SK-N-SH treated with all-trans-retinoic acid at 6 μM for 48 hours (cell line): ENCODE measurements at regions not wholly inside any gene's neighbourhood (a gene's known extent, or its start where the extent isn't known, plus 50 kb on each side); places are given as distances from the start of the nearest gene placed in this dataset.

Experiments
- ATAC-seq: fragments of 200-7000 bp; cut with Tn5 transposase; 3 replicates; pipeline ENCODE4 v1.9.1; 2020; ENCODE audit warnings: mild to moderate bottlenecking, moderate library complexity
- ARNTL ChIP-seq: fragments of 450-650 bp; formaldehyde crosslinking; IDR thresholded peaks from 2 replicates; pipeline ENCODE4 v1.5.0; 2020; ENCODE audit warnings: low read depth, mild to moderate bottlenecking, moderate library complexity, borderline replicate concordance
- CSDC2 ChIP-seq: fragments of 250-450 bp; sonication (Bioruptor Pico); IDR thresholded peaks from 2 replicates; pipeline ENCODE4 v1.5.0; 2020; ENCODE audit warnings: mild to moderate bottlenecking, moderate library complexity
- ESRRG ChIP-seq: fragments of 250-450 bp; sonication (Bioruptor Pico); IDR thresholded peaks from 2 replicates; pipeline ENCODE4 v1.6.1; 2021; ENCODE audit warnings: mild to moderate bottlenecking
- GLIS3 ChIP-seq: fragments of 250-450 bp; sonication (Bioruptor Pico); IDR thresholded peaks from 2 replicates; pipeline ENCODE4 v1.5.0; 2020; ENCODE audit warnings: mild to moderate bottlenecking, moderate library complexity
- ISL1 ChIP-seq: fragments of 250-450 bp; sonication (Bioruptor Pico); IDR thresholded peaks from 2 replicates; pipeline ENCODE4 v2.1.2; 2022; ENCODE audit warnings: mild to moderate bottlenecking, moderate library complexity
- OSR1 ChIP-seq: fragments of 250-450 bp; sonication (Bioruptor Pico); IDR thresholded peaks from 2 replicates; pipeline ENCODE4 v1.8.0; 2022; ENCODE audit warnings: moderate library complexity, mild to moderate bottlenecking, inconsistent platforms
- PPARA ChIP-seq: fragments of 250-450 bp; sonication (Bioruptor Pico); IDR thresholded peaks from 2 replicates; pipeline ENCODE4 v1.5.0; 2020; ENCODE audit warnings: mild to moderate bottlenecking, borderline replicate concordance
- RARB ChIP-seq: fragments of 250-450 bp; sonication (Bioruptor Pico); IDR thresholded peaks from 2 replicates; pipeline ENCODE4 v1.8.0; 2021; ENCODE audit warnings: mild to moderate bottlenecking, moderate library complexity
- SNAI2 ChIP-seq: fragments of 250-450 bp; sonication (Bioruptor Pico); IDR thresholded peaks from 2 replicates; pipeline ENCODE4 v1.5.0; 2020; ENCODE audit warnings: mild to moderate bottlenecking, moderate library complexity
- TCF4 ChIP-seq: fragments of 250-450 bp; sonication (Bioruptor Pico); IDR thresholded peaks from 2 replicates; pipeline ENCODE4 v1.8.0; 2021; ENCODE audit warnings: mild to moderate bottlenecking, moderate library complexity, borderline replicate concordance
- TOX ChIP-seq: fragments of 250-450 bp; sonication (Bioruptor Pico); IDR thresholded peaks from 2 replicates; pipeline ENCODE4 v1.8.0; 2021; ENCODE audit warnings: mild to moderate bottlenecking, moderate library complexity, borderline replicate concordance
- ZFP3 ChIP-seq: fragments of 250-450 bp; sonication (Bioruptor Pico); IDR thresholded peaks from 2 replicates; pipeline ENCODE4 v1.5.0; 2020; ENCODE audit warnings: mild to moderate bottlenecking, moderate library complexity
- ZFP30 ChIP-seq: fragments of 450-650 bp; formaldehyde crosslinking; IDR thresholded peaks from 2 replicates; pipeline ENCODE4 v1.5.0; 2022; ENCODE audit warnings: mild to moderate bottlenecking, moderate library complexity
- ZNF565 ChIP-seq: fragments of 450-650 bp; formaldehyde crosslinking; conservative IDR thresholded peaks from 2 replicates; pipeline ENCODE4 v1.5.0; 2020; ENCODE audit warnings: low read depth, mild to moderate bottlenecking, moderate library complexity
- ZNF70 ChIP-seq: fragments of 450-650 bp; formaldehyde crosslinking; IDR thresholded peaks from 2 replicates; pipeline ENCODE4 v1.5.0; 2020; ENCODE audit warnings: mild to moderate bottlenecking, moderate library complexity
- ZNF8 ChIP-seq: fragments of 450-650 bp; formaldehyde crosslinking; IDR thresholded peaks from 2 replicates; pipeline ENCODE4 v1.5.0; 2020; ENCODE audit warnings: mild to moderate bottlenecking, moderate library complexity
- TF ChIP-seq, protein P1 (sequence below): fragments of 250-450 bp; sonication (Bioruptor Pico); IDR thresholded peaks from 2 replicates; pipeline ENCODE4 v1.5.0; 2020; ENCODE audit warnings: mild to moderate bottlenecking, moderate library complexity
- TF ChIP-seq, protein P2 (sequence below): fragments of 250-450 bp; sonication (Bioruptor Pico); IDR thresholded peaks from 2 replicates; pipeline ENCODE4 v1.5.1; 2021; ENCODE audit warnings: mild to moderate bottlenecking, moderate library complexity
- TF ChIP-seq, protein P3 (sequence below): fragments of 250-450 bp; sonication (Bioruptor Pico); IDR thresholded peaks from 2 replicates; pipeline ENCODE4 v1.8.0; 2020; ENCODE audit warnings: mild to moderate bottlenecking, moderate library complexity, borderline replicate concordance

DNA sequence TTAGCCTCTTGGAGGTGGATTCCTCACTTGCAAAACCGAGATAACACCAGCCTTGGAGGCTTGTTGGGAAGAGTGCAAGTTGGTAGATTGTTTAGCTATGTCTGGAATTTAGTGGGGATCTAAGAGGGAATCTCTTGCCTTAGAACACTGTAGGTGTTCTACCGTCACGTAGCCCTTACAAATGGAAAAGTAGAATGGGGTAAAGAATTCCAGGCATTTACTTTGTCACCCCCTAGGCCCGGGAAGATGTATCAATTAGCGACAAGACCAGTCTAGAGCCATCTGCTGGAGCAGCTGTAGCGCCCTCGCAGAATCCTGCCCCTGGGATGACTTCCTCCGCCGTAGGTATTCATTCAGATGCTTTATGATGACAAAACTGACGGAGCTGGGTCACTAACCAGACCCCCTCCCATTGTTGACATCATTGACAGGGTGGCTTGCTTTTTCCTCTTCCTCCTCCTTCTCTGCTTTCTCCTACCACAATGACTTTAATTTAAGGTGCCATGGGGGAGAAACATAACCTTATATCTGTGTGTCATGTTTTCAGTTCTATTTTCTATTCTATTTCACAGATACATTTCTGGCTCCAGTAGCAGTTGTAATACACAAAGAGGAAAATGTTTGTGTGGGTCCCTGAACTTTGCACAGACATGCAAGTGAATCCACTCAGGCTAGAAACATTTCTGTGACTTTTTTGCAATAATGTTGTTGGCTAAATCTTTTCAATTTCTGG is 262.6 kb upstream of the LYZL1 start (continued):
- TF ChIP-seq, protein P1, sequence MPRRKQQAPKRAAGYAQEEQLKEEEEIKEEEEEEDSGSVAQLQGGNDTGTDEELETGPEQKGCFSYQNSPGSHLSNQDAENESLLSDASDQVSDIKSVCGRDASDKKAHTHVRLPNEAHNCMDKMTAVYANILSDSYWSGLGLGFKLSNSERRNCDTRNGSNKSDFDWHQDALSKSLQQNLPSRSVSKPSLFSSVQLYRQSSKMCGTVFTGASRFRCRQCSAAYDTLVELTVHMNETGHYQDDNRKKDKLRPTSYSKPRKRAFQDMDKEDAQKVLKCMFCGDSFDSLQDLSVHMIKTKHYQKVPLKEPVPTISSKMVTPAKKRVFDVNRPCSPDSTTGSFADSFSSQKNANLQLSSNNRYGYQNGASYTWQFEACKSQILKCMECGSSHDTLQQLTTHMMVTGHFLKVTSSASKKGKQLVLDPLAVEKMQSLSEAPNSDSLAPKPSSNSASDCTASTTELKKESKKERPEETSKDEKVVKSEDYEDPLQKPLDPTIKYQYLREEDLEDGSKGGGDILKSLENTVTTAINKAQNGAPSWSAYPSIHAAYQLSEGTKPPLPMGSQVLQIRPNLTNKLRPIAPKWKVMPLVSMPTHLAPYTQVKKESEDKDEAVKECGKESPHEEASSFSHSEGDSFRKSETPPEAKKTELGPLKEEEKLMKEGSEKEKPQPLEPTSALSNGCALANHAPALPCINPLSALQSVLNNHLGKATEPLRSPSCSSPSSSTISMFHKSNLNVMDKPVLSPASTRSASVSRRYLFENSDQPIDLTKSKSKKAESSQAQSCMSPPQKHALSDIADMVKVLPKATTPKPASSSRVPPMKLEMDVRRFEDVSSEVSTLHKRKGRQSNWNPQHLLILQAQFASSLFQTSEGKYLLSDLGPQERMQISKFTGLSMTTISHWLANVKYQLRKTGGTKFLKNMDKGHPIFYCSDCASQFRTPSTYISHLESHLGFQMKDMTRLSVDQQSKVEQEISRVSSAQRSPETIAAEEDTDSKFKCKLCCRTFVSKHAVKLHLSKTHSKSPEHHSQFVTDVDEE (CRISPR knock-in tag): no peak
- TF ChIP-seq, protein P2, sequence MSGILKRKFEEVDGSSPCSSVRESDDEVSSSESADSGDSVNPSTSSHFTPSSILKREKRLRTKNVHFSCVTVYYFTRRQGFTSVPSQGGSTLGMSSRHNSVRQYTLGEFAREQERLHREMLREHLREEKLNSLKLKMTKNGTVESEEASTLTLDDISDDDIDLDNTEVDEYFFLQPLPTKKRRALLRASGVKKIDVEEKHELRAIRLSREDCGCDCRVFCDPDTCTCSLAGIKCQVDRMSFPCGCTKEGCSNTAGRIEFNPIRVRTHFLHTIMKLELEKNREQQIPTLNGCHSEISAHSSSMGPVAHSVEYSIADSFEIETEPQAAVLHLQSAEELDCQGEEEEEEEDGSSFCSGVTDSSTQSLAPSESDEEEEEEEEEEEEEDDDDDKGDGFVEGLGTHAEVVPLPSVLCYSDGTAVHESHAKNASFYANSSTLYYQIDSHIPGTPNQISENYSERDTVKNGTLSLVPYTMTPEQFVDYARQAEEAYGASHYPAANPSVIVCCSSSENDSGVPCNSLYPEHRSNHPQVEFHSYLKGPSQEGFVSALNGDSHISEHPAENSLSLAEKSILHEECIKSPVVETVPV: no peak
- TF ChIP-seq SNAI2 (CRISPR knock-in tag): no peak

DNA sequence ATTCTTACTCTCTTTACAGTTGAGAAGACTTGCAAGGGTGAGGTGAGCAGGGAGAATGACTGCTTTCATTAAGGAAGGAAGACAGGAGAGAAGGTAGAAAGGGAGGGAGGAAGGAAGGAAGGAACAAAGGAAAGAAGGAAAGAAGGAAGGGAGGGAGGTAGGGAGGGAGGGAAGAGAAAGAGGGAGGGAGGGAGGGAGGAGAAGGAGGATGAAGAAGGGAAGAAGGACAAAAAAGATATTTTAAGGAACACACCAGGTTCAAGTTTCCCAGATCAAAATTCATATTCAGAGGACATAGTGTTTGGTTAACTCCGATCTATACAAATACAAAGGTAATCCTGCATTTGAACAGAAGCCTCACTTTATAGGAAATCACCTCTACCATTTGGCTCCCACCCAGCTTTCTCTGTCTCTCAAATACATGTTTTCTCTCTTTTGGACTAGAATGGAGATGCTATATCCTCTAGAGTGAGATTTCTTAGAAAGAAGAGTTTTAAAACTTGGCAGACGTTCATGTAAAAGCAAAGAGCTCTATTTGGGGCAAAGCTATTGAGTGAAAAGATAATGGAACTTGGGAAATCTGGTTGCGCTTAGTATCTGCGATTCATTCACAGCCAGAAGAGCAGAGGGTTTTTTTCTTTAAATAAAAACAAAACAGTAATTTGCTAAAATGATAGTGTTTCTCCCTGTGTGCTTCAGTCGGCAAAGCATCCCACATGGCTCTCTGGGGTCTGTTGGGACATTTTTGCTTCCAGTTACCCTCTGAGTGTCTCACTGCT is 261.9 kb upstream of the LYZL1 start:
- TF ChIP-seq OSR1 (no peak), ZFP30 (CRISPR knock-in tag) (no peak), GLIS3 (CRISPR knock-in tag) (no peak), ISL1 (CRISPR knock-in tag) (no peak), TCF4 (CRISPR knock-in tag) (no peak), ZFP3 (CRISPR knock-in tag) (no peak)
- ATAC-seq: no peak

DNA sequence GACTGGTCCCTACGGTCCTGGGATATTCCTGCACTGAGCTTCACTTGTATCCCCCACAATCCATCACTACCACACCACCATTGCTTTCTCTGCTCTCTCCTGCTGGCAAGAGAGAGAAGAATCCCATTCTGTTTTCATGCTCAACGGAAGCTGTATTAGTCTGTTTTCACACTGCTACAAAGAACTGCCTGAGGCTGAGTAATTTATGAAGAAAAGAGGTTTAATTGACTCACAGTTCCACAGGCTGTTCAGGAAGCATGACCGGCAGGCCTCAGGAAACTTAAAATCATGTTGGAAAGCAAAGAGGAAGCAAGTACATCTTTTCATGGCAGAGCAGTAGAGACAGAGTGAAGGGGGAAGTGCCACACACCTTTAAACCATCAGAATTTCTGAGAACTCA is 260.4 kb upstream of the LYZL1 start:
- no peak for ATAC-seq
- TF ChIP-seq ZNF565 (CRISPR knock-in tag) (no peak), RARB (no peak), ARNTL (CRISPR knock-in tag) (no peak), TOX (CRISPR knock-in tag) (no peak), PPARA (CRISPR knock-in tag) (no peak), OSR1 (no peak), ZNF70 (CRISPR knock-in tag) (no peak), ZNF8 (no peak), ESRRG (no peak)
- TF ChIP-seq, protein P3, sequence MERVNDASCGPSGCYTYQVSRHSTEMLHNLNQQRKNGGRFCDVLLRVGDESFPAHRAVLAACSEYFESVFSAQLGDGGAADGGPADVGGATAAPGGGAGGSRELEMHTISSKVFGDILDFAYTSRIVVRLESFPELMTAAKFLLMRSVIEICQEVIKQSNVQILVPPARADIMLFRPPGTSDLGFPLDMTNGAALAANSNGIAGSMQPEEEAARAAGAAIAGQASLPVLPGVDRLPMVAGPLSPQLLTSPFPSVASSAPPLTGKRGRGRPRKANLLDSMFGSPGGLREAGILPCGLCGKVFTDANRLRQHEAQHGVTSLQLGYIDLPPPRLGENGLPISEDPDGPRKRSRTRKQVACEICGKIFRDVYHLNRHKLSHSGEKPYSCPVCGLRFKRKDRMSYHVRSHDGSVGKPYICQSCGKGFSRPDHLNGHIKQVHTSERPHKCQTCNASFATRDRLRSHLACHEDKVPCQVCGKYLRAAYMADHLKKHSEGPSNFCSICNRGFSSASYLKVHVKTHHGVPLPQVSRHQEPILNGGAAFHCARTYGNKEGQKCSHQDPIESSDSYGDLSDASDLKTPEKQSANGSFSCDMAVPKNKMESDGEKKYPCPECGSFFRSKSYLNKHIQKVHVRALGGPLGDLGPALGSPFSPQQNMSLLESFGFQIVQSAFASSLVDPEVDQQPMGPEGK (CRISPR knock-in tag): no peak

DNA sequence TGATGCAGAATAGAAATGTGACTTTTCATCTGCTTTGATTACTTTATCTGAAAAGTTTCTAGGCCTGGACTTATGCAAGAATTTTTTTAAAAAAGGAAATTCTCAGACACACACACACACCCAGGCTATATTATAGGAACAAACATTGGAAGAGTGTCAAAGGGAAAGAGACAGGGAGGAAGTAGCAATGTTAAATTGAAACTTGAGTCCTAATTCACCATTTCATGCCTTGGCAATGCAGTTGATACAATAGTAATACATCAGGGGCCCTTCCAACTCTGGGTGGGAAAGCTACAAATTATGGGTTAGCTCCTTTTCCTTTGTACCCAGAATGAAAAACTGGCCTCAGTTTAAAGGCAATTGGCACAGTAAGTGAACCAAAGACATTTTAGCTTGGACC is 258.0 kb upstream of the LYZL1 start:
- ATAC-seq: no peak
- TF ChIP-seq GLIS3 (CRISPR knock-in tag) (no peak), ARNTL (CRISPR knock-in tag) (no peak), TCF4 (CRISPR knock-in tag) (no peak), CSDC2 (CRISPR knock-in tag) (no peak), ISL1 (CRISPR knock-in tag) (no peak), PPARA (CRISPR knock-in tag) (no peak), ESRRG (no peak), OSR1 (no peak), ZNF8 (no peak)
- TF ChIP-seq, protein P3 (CRISPR knock-in tag): no peak
- TF ChIP-seq, protein P2: no peak
- TF ChIP-seq, protein P1 (CRISPR knock-in tag): no peak
